Keratinocyte (primary cell): ENCODE measurements at regions not wholly inside any gene's neighbourhood (a gene's known extent, or its start where the extent isn't known, plus 50 kb on each side); places are given as distances from the start of the nearest gene placed in this dataset.

Source experiments
- DNase-seq: peaks from one replicate; pipeline ENCODE4 v3.0.0-alpha.2; 2011; ENCODE audit warnings: low read depth, missing footprints, low spot score
- FAIRE-seq: peaks from 2 replicates; lab custom pipeline; 2011; peaks lifted over from hg19 to GRCh38; lab: Jason Lieb, UNC
- H2AFZ ChIP-seq: 2 replicates; pipeline ENCODE4 v1.6.0; 2012; ENCODE audit warnings: low read length, control low read depth, inconsistent platforms; ENCODE audit not compliant: control insufficient read depth
- H3K27ac ChIP-seq: 2 replicates; pipeline ENCODE4 v1.5.1; 2011; ENCODE audit warnings: low read length; ENCODE audit not compliant: control insufficient read depth, insufficient read depth
- H3K27me3 ChIP-seq: 3 replicates; pipeline ENCODE4 v1.6.0; 2011; ENCODE audit warnings: low read length; ENCODE audit not compliant: control insufficient read depth, insufficient read depth; ENCODE audit errors: extremely low read depth
- H3K36me3 ChIP-seq, 2 experiments: 2 replicates in 1 of 2; 3 replicates in 1 of 2; pipeline ENCODE4 v1.5.1; 2011; ENCODE audit warnings: low read length in 2 of 2, mild to moderate bottlenecking in 1 of 2; ENCODE audit not compliant: control insufficient read depth in 2 of 2, insufficient read depth in 2 of 2; ENCODE audit errors: extremely low read depth in 1 of 2
- H3K4me1 ChIP-seq: 3 replicates; pipeline ENCODE4 v1.5.1; 2011; ENCODE audit warnings: low read length; ENCODE audit not compliant: control insufficient read depth, insufficient read depth; ENCODE audit errors: extremely low read depth
- H3K4me2 ChIP-seq: 3 replicates; pipeline ENCODE4 v1.6.0; 2011; ENCODE audit warnings: low read depth, low read length; ENCODE audit not compliant: control insufficient read depth, insufficient read depth; ENCODE audit errors: extremely low read depth
- H3K4me3 ChIP-seq, 3 experiments: fragments of 200-600 bp in 1 of 3; sonication (generic) in 1 of 3; 2 replicates in 2 of 3; 3 replicates in 1 of 3; pipeline ENCODE4 v1.5.1; 2011 to 2016; ENCODE audit warnings: low read length in 3 of 3, mild to moderate bottlenecking in 3 of 3, control low read depth in 2 of 3, inconsistent platforms in 1 of 3, low read depth in 1 of 3, mixed read lengths in 1 of 3, mixed run types in 1 of 3, moderate library complexity in 1 of 3; ENCODE audit not compliant: control insufficient read depth in 2 of 3, insufficient read depth in 2 of 3; ENCODE audit errors: extremely low read depth in 1 of 3
- H3K79me2 ChIP-seq: 2 replicates; pipeline ENCODE4 v1.6.0; 2012; ENCODE audit warnings: low read length; ENCODE audit not compliant: control insufficient read depth, insufficient read depth
- H3K9ac ChIP-seq: 3 replicates; pipeline ENCODE4 v1.6.0; 2011; ENCODE audit warnings: low read length; ENCODE audit not compliant: control insufficient read depth, insufficient read depth; ENCODE audit errors: extremely low read depth
- H3K9me1 ChIP-seq: 3 replicates; pipeline ENCODE4 v1.6.0; 2011; ENCODE audit warnings: low read length; ENCODE audit not compliant: control insufficient read depth, insufficient read depth; ENCODE audit errors: extremely low read depth
- H3K9me3 ChIP-seq: 2 replicates; pipeline ENCODE4 v1.5.1; 2012; ENCODE audit warnings: low read depth, low read length; ENCODE audit not compliant: control insufficient read depth
- H4K20me1 ChIP-seq: 3 replicates; pipeline ENCODE4 v1.6.0; 2011; ENCODE audit warnings: low read length; ENCODE audit not compliant: control insufficient read depth, insufficient read depth; ENCODE audit errors: extremely low read depth
- EZH2 ChIP-seq: IDR thresholded peaks from one replicate; pipeline ENCODE4 v1.6.1; 2012; ENCODE audit warnings: inconsistent platforms, mild to moderate bottlenecking, low read length, moderate library complexity
- dilution Hi-C: fragments of 300-500 bp; cut with MboI; formaldehyde crosslinking; loops from one replicate; pipeline ENCODE4 v1.7.0; 2020; ENCODE audit warnings: low sequenced_read_pairs; ENCODE audit not compliant: extremely low pct_ligation_motif_present
- TF ChIP-seq, protein P1 (sequence below), 3 experiments: IDR thresholded peaks in 1 of 3; conservative IDR thresholded peaks in 1 of 3; optimal IDR thresholded peaks in 1 of 3; 2 replicates in 2 of 3; 3 replicates in 1 of 3; pipeline versions ENCODE3 to v1.5.1; 2011; ENCODE audit warnings: low read length in 3 of 3, mild to moderate bottlenecking in 3 of 3, moderate library complexity in 2 of 3, control low read depth in 1 of 3, inconsistent platforms in 1 of 3; ENCODE audit not compliant: insufficient read depth in 2 of 3; ENCODE audit errors: extremely low read depth in 1 of 3

- dilution Hi-C loops, result no loop called here
- DNase-seq, result no peak
- no peak for TF ChIP-seq EZH2
- TF ChIP-seq, protein P1, sequence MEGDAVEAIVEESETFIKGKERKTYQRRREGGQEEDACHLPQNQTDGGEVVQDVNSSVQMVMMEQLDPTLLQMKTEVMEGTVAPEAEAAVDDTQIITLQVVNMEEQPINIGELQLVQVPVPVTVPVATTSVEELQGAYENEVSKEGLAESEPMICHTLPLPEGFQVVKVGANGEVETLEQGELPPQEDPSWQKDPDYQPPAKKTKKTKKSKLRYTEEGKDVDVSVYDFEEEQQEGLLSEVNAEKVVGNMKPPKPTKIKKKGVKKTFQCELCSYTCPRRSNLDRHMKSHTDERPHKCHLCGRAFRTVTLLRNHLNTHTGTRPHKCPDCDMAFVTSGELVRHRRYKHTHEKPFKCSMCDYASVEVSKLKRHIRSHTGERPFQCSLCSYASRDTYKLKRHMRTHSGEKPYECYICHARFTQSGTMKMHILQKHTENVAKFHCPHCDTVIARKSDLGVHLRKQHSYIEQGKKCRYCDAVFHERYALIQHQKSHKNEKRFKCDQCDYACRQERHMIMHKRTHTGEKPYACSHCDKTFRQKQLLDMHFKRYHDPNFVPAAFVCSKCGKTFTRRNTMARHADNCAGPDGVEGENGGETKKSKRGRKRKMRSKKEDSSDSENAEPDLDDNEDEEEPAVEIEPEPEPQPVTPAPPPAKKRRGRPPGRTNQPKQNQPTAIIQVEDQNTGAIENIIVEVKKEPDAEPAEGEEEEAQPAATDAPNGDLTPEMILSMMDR (optimal IDR thresholded peaks at IDR 0.05 in 1 of 3, IDR thresholded peaks at IDR 0.05 in 1 of 3, conservative IDR thresholded peaks at IDR 0.05 in 1 of 3; ENCODE audit: extremely low read depth in 1 of 3, insufficient read depth in 2 of 3, low read length in 3 of 3), result no peak
Observed at GRCh38 chr14:37712976-37713431, 117.6 kb downstream of the TTC6 start.

DNA sequence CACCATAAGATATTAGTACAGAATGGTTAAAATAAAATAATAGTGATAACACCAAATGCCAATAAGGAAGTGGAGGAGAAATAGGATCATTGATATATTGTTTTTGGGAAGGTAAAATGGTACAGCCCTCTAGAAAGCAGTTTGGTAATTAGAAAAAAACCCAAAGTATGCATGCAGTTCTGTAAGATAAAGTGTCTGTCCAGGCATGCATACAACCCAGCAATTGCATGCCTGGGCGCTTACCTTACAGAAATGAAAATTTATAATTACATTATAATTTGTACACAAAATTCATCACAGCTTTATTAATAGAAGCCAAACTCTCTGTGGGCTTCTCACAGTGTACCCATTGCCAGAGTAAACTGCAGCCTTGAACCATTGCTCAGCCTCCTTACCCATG, 124.7 kb downstream of the TTC6 start:
- H3K4me2 ChIP-seq, result no peak overlapping the region
- no peaks in the 10 kb centered on the region for H3K36me3 ChIP-seq
- no peaks in the 10 kb centered on the region for H3K4me1 ChIP-seq
- no peaks in the 10 kb centered on the region for H3K9me1 ChIP-seq
- H2AFZ ChIP-seq, result no peak overlapping the region
- H3K27ac ChIP-seq, result no peak overlapping the region
- FAIRE-seq (no peak), DNase-seq (no peak)
- no peaks in the 10 kb centered on the region for H3K27me3 ChIP-seq
- H3K9me3 ChIP-seq, result no peaks in the 10 kb centered on the region
- dilution Hi-C loops, result no loop called here
- H4K20me1 ChIP-seq, result no peaks in the 10 kb centered on the region
- no peak overlapping the region for H3K9ac ChIP-seq
- no peak for TF ChIP-seq EZH2
- TF ChIP-seq, protein P1 (optimal IDR thresholded peaks at IDR 0.05 in 1 of 3, IDR thresholded peaks at IDR 0.05 in 1 of 3, conservative IDR thresholded peaks at IDR 0.05 in 1 of 3; ENCODE audit: extremely low read depth in 1 of 3, insufficient read depth in 2 of 3, low read length in 3 of 3), result no peak
- no peak overlapping the region for H3K4me3 ChIP-seq
- no peaks in the 10 kb centered on the region for H3K79me2 ChIP-seq

More at GRCh38 chr14:37712976-37713431, 117.6 kb downstream of the TTC6 start:
- Histone ChIP-seq H2AFZ (no peak overlapping the region), H3K9me3 (no peaks in the 10 kb centered on the region), H3K4me1 (no peaks in the 10 kb centered on the region), H3K4me3 (no peak overlapping the region), H3K4me2 (no peak overlapping the region), H3K36me3 (no peaks in the 10 kb centered on the region), H3K27ac (no peak overlapping the region), H3K9ac (no peak overlapping the region), H3K27me3 (no peaks in the 10 kb centered on the region), H3K9me1 (no peaks in the 10 kb centered on the region), H4K20me1 (no peaks in the 10 kb centered on the region), H3K79me2 (no peaks in the 10 kb centered on the region)
- FAIRE-seq, result no peak
